HG02840 (cell line): ENCODE measurements at regions not wholly inside any gene's neighbourhood (a gene's known extent, or its start where the extent isn't known, plus 50 kb on each side); places are given as distances from the start of the nearest gene placed in this dataset.

Experiments
- ATAC-seq: cut with Tn5 transposase; IDR thresholded peaks from one replicate; pipeline ENCODE4 v1.9.1; 2021; ENCODE audit warnings: mild to moderate bottlenecking, moderate library complexity, moderate number of reproducible peaks; ENCODE audit not compliant: unreplicated experiment, low FRiP score

DNA sequence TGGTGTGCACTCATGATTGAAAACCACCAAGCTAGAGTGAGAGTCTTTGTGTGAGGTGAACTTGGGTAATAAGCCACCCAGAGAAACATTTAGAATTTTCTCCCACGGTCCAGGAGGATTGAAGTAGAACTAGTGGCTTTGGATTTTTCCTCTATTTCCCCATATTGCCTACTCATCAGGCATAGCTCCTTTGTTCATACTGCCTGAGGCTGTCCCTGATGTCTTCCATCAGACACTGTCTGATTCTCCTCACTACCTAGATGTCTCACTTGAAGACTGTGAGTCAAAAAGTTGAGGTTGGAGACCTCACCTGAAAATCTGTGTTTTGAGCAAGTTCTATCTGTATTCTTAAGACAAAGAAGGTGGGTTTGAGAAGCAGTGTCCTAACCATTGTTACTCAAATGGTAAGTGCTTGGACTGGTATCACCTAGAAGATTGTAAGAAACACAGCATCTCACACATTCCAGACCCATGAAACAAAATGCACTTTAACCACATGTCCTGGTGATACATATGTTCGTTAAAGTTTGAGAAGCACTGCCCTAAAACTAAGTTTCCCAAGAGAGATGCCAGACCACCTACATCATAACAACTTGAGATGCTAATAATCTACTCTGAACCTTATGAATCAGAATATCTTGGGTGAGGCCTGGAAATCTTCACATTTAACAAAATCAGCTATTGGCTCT, 523.4 kb upstream of the BTBD3 start:
- ATAC-seq = no peak

DNA sequence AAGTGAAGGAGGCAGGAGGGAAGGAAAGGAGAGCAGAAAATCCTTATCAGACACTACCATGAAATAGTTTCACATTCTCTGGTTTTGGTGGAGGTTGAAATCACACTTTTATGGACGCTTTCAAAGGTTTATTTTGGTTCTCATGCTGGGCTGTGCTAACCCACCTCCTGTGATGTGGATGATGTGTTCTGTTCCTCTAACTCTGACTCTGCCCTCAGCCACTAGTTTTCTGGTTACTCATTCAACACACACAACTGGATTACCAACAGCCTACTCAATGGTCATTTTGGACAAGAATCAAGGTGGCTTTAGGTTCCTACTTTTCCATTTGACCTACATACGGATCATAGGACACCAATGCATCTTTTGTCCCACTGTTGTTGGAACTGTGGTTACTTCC, 522.1 kb upstream of the BTBD3 start:
- ATAC-seq = no peak

DNA sequence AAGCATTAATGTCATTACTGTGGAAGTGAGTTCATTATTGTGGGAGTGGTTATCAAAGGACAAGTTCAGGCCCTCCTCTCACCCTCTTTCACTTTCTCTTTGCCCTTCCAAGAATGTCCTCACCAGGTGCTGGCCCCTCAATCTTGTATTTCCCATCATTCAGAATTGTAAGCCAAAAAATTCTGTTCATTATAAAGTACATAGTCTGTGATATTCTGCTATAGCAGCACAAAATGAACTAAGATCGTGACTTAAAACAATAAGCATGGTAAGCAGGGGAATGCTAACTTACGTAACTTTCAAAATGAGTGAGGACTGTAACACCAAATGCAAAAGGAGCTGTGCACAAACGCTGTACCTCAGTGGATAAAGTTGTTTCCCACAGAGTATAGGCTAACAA, 515.7 kb upstream of the BTBD3 start:
- ATAC-seq = no peak

DNA sequence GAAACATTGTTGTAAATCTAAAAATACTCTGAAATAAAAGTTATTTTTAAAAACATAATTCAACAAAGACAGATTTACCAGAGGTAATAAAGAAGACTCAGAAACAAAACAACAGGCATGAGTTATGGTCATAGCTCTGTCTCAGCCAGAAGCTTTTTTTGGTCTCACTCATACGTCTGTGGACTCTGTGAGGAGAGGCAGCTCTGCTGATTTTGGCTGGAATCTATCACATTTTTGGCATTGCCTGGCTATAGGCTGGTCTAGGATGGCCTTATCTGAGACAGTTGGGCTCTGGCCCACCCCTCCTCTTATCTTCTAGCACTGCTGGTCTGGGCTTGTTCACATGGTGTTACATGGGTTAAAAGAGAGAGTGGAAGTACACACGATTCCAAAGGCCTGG, 514.0 kb upstream of the BTBD3 start:
- no peak for ATAC-seq

DNA sequence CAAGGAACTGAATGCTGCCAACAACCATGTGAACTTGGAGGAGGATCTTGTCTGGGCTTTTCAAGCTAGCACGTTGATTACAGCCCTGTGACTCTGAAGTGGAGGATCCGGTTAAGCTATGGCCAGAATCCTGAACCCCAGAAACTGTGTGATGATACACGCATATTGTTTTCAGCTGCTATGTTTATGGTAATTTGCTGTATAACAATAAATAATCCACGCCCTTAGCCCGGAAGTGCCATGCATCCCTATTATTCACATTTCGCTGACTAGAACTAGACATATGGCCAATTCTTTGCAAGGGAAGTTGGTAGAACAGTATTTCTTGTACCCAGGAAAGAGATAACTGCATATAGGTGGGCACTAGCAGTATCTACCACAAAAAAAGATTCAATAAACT, 510.8 kb upstream of the BTBD3 start:
- ATAC-seq = no peak

DNA sequence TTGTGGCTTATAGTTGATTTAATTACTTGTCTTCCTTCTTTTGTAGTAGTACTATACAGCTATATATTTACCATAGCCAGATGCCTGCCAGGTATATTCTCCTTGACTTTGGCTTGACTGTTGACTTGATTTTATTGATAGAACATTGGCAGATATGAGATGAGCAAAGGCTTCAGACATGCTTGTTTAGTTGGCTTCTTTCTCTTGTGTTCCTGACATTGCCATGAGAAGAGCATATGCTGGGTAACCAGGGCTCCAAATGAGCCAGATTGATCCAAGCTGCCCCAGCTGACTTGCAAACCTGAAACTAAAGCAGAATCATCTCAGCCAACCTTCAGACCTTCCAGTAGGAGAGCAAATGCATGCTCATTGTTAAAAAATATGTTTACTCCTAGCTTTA, 508.1 kb upstream of the BTBD3 start:
- no peak for ATAC-seq

DNA sequence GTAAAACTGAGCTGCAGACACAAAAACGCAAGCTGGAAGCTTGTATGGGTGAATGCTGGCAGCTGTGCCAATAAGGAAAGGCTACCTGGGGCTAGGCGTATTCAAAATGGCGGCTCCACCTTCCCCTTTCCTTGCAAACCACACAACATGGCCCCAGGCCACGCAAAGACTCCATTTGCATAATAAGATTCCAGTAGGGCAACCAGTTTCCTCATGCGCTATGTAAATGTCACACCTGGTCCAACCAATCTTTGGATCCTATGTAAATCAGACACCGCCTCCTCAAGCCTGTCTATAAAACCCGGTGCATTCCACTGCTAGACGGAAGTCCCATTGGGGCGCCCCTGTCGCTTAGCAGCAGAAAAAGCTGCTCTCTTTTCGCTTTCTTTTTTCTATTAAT, 505.9 kb upstream of the BTBD3 start:
- ATAC-seq = no peak

DNA sequence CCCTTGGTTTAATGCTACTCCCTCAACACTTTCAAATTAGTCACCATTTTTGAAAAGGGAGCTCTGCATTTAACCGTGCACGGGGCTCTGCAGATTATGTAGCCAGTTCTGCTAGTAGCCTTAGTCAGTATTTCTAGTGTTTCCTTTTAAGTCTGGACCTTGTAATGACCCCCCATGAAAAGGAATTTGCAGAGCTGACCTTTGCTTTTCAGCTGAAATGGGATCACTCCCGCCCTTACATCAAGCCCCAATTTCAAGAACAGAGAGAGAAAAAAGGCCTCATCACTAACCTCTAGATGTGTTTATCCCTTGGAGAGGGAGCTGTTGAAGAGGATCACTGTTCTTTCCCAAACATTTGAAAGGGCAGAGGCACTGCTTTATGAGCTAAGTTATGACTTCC, 490.7 kb upstream of the BTBD3 start:
- no peak for ATAC-seq

DNA sequence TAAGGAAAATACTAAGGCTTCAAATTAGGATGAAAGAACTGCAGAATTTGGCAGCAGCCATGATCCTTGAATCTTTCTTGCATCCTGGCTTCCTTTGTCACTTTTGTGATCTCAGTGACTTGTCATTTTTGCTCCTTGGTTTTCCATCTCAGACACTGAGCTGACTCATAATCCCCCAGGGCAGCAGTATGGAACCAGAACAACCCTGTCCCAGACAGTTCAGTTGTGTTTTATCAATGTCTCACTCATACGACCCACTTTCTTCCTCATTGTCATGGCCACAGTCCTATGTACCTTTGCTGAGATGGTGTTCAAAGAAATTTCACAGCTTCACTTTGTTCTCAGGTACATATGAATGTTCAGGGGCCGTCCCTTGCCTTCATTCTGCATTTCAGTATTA, 488.5 kb upstream of the BTBD3 start:
- no peak for ATAC-seq

DNA sequence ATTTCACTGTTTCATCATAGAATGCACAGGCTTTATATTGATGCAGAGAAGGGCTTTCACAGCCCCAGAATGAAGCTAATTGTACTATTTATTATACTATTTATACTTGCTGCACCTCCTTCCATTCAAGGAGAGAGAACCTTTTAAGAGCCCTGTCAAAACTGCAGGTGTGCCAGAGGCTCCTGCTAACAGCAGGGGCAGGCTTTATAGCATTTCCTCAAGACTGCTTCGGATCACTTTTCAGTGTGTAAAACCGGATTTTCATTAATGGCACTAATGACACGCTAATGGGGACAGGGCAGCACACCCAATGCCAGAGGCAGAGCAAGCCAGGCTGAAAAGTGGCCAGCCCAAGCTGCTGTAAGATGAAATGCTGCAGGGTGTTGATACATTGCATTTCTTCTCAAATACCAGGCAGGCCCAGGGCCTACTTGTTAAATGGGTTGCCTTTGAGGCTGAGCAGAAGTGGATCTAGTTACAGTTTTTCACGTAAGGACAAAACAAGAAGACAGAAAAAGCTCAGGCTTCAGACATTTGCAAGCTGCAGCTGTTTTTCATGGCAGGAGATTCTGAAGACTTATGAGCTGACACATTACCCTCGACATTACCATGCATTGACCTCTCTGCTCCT, 487.7 kb upstream of the BTBD3 start:
- ATAC-seq = no peak

DNA sequence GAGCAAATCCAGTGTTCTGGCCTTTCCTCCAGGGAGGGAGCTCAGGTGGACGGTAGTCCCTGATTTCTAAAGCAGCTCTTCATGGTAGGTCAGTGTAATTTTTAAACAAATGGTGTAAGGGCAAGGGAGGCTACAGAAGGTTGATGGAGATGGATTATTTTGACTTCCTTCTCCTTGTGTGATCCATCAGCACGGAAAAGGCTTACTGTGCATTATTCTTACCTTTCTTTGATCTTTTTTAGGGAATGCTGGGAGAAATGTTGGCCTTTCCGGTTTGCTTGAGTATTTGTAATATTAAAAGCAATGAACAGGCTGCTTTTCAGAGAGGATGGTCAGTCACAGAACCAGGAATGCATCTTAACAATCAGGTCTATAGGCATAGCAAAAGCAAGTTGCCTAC, 487.0 kb upstream of the BTBD3 start:
- ATAC-seq = no peak

DNA sequence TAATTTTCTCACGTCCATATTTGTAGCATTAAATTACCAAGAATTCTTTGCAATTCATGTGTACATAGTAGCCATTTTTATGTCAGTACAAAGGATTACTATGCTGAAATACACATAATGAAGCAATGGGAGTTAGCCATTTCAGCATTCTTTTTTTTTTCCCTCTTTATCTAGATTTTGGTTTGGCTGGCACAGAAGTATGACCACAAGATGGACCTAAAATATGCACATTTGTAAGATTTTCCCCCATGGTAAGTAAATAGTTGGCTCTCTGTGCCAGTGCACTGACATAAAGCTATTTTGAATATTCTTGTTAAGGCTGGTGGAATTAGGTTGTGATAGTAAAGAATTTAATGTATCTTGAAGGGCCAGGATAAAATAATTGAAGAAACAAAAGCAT, 486.1 kb upstream of the BTBD3 start:
- ATAC-seq = no peak

DNA sequence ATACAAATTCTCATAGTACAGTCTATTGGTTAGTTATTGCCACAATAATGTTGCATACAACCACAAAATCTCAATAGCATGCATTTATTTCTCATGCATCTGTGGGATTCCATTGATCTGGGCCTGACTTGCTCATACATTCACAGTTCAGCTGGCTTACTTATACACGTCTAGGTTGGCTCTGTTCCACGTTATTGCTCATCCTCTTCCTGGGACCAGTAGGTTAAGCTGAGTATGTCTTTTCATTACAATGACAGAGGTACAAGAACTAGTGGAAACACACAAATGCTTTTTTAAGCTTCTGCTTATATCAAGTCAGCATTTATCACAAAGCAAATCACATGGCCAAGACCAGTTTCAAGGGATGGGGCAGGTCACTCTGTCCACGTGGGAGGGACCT, 485.3 kb upstream of the BTBD3 start:
- no peak for ATAC-seq

DNA sequence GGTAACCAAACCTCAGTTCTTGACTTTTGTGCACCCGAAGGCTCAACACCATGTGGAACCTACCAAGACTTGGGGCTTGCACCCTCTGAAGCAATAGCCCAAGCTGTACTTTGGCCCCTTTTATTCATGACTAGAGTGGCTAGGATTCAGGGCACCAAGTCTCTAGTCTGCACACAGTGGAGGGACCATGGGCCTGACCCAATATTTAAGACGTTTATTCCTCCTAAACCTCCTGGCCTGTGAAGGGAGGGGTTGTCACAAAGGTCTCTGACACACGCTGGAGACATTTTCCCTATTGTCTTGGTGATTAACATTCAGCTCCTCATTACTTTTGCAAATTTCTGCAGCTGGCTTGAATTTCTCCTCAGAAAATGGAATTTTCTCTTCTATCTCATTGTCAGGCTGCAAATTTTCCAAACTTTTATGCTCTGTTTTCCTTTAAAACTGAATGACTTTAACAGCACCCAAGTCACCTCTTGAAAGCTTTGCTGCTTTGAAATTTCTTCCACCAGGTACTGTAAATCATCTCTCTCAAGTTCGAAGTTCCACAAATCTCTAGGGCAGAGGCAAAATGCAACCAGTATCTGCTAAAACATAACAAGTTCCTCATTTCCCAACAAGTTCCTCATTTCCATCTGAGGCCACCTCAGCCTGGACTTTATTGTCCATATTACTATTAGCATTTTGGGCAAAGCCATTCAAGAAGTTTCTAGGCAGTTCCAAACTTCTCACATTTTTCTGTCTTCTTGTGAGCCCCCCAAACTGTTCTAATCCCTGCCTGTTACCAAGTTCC, 481.4 kb upstream of the BTBD3 start:
- no peak for ATAC-seq

DNA sequence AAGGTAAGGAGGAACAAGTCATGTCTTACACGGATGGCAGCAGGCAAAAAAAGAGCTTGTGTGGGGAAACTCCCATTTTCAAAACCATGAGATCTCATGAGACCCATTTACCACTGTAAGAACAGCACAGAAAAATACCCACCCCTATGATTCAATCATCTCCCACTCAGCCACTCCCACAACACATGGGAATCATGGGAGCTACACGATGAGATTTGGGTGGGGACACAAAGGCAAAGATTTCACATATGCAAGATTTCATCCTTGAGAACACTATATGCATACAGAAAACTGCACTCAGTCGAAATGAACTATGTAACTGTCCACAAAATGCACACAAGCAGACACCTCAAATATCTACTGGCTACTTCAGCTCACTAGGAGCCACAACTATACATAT, 480.6 kb upstream of the BTBD3 start:
- ATAC-seq = no peak

DNA sequence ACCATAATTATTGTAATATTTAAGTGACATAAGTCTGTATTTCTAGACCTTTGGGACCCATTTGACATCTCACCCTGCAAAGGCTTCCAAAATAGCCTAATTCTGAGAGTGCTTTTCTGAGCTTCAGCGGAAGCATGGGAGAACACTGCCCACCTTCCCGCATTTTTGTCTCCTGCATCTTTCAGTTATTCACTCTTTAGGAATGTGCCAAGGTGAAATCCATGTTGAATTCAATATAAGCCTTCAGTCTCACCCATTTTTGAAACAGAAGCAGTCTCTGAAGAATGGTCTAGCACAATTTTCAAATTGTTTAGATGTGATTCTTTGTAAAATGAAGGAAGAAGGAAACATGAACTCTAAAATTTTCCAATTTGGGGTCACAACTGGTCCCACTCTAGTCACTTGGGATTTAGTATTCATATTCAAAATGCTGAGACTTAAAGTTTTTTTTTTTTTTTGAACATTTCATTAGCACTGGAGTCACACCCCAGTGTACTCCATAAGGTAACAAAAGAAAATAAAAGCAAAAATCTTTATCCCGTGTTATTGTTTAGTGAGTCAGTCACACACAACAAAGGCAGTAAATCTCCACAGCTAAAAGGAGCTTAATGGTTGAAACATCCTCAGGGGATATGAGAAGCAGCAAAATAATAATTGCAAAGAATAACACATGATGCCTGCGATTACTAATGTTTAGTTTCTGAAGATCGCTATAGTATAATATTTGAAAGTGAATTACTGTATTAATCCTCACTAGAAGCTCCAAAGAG, 479.9 kb upstream of the BTBD3 start:
- no peak for ATAC-seq

DNA sequence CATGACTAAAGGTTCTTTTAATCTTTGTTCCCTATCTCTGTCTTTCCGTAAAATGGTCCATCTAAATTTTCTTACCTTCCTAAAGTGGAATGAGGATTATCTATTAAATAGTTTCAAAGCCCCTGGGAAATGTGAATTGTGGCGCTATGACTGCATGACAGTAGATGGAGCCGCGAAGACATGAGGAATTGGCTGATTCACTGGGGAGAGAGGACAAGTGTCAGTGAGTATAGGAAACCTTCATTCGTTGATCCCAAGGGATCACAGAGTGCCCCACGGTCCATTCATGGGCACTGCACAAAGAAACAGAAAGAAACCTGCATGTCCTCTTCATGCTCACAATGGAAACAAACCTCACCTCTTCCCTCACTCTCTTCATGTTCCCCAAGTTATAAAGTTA, 479.3 kb upstream of the BTBD3 start:
- ATAC-seq = no peak

DNA sequence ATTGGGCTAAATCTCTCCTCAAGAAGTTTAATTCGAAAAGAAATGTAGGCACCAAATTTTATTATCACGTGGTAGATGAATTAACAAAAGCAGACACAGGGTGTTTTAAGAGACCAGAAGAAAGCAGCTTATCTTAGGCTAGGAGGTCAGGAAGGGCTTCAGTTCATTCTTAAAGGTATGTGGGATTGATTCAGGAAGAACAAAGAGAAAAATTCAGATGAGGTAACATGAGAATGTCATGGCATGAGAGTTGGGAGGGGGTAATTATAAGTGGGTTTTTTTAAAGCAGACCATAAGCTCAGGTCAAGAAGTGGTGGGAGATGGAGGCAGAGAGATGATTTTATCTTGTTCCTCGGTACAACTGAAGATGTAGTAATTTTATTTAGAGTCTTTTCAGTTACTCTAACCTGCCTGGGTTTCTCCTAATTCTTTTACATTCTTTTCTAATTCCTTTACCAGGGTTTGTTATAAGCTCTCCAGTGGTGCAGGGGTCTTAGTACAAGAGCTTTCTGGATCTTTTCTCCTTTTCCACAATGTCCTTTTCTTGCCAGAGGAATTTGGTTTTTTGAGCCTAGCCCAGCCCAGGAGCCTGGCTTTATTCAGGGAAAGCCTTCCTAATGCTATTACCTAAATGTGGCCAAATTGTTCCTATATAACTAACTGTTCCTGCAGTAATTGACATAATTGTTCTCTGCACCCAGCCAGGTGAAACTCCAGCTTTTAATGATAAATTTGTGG, 474.1 kb upstream of the BTBD3 start:
- ATAC-seq = no peak

DNA sequence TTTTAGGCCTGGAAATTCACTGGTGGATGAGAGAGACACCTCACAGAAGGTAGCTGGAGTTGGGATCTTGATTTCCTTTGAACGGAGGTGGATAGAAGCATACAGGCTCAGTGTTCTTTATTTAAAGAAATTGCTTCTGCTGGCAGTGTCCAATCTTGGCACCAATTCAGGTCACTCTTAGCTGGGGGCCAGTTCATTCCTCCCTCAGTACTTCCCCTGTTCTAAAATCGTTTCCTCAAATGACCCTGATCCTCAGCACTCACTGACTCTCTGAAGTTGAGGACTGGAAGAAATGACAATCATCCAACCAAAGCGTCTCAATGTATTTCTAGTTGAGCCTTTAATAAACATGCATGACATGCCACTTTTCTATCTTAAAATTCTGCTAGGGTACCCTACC, 472.5 kb upstream of the BTBD3 start:
- no peak for ATAC-seq

DNA sequence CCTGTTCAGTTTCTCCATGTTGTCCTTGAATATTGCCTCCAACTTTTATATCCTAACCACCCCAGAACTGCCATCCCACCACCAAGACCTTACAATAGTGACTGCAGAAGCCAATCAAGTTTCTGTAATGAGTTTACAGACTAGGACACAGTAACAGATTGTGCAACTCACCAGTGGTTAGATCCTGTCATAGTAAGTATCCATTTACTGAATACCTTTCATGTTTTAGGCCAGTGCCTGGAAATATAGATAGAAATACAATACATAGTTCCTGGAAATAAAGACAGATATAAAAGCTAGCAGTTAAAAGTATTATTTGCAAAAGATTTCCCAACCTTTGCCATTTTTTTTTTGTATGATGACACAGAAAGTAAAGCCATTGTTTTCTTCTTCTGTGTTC, 471.8 kb upstream of the BTBD3 start:
- no peak for ATAC-seq
